CD1c-positive myeloid dendritic cell (primary cell): ENCODE measurements at regions not wholly inside any gene's neighbourhood (a gene's known extent, or its start where the extent isn't known, plus 50 kb on each side); places are given as distances from the start of the nearest gene placed in this dataset.
"Not testable (repeated sequence)": the region's sequence is repeated elsewhere in the genome, so short reads cannot be mapped to it uniquely, and the experiment has no call there.

Source experiments
- DNase-seq: peaks from one replicate; pipeline ENCODE4 v3.0.0-alpha.2; 2016; ENCODE audit errors: extremely low spot score

- DNase-seq: no peak
These were observed 1526.8 kb downstream of the BRD1 start for GRCh38 chr22:48300877-48301276.

GRCh38 chr22:48299801-48300200 is 1527.9 kb downstream of the BRD1 start:
- DNase-seq: no peak

GRCh38 chr22:48299124-48299523 is 1528.5 kb downstream of the BRD1 start:
- no peak for DNase-seq

GRCh38 chr22:48297296-48297695 is 1530.4 kb downstream of the BRD1 start:
- DNase-seq: no peak

GRCh38 chr22:48289954-48290353 is 1527.5 kb downstream of the TBC1D22A start:
- not testable (repeated sequence) for DNase-seq

GRCh38 chr22:48288376-48288940 is 1526.0 kb downstream of the TBC1D22A start:
- no peak for DNase-seq

- no peak for DNase-seq
These were observed 1524.6 kb downstream of the TBC1D22A start for GRCh38 chr22:48287031-48287430.

GRCh38 chr22:48284671-48285070 is 1522.2 kb downstream of the TBC1D22A start:
- no peak for DNase-seq

GRCh38 chr22:48282804-48283203 is 1520.4 kb downstream of the TBC1D22A start:
- no peak for DNase-seq

GRCh38 chr22:48279461-48279756 is 1517.0 kb downstream of the TBC1D22A start:
- no peak for DNase-seq

GRCh38 chr22:48278620-48279460 is 1516.4 kb downstream of the TBC1D22A start:
- DNase-seq: no peak

GRCh38 chr22:48277868-48278581 is 1515.6 kb downstream of the TBC1D22A start:
- no peak for DNase-seq

- no peak for DNase-seq
These were observed 1514.8 kb downstream of the TBC1D22A start for GRCh38 chr22:48276994-48277867.

- no peak for DNase-seq
These were observed 1513.0 kb downstream of the TBC1D22A start for GRCh38 chr22:48275412-48275811.

- DNase-seq: no peak
These were observed 1508.3 kb downstream of the TBC1D22A start for GRCh38 chr22:48270731-48271130.

GRCh38 chr22:48268771-48269552 is 1506.5 kb downstream of the TBC1D22A start:
- DNase-seq: no peak

GRCh38 chr22:48268293-48268692 is 1505.8 kb downstream of the TBC1D22A start:
- no peak for DNase-seq

GRCh38 chr22:48267681-48268080 is 1505.2 kb downstream of the TBC1D22A start:
- DNase-seq: no peak

- DNase-seq: no peak
These were observed 1502.7 kb downstream of the TBC1D22A start for GRCh38 chr22:48265000-48265625.

- DNase-seq: no peak
These were observed 1502.1 kb downstream of the TBC1D22A start for GRCh38 chr22:48264586-48264985.
